ENCODE measurements at regions not wholly inside any gene's neighbourhood (a gene's known extent, or its start where the extent isn't known, plus 50 kb on each side); places are given as distances from the start of the nearest gene placed in this dataset.
A peak's percentile ranks its signal among the peaks of the same experiment; 100 is the strongest.
"Not testable (repeated sequence)": the region's sequence is repeated elsewhere in the genome, so short reads cannot be mapped to it uniquely, and the experiment has no call there.

DNA sequence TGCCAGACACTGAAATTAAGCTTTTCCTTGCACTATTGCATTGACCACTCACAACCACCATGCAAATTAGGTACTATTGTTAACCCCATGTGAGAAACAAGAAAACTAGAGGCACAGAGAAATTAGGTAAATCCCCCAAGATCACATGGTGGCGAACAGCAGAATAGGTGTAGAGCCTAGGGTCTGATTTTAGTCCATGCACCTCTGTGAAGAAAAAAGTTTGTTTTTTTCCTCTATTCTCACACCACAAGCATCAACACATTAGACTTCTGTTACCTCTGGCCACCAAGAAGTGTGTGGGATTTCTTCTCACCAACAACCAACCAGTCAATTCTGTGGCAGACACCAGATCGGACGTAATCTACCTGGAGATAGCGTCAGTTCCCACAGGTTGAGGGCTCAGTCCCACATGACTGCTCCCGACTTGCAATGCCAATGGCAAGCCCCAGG, 391.9 kb downstream of the COG6 start:
- DNase-seq (ENCODE audit: low read depth) = no peak

DNA sequence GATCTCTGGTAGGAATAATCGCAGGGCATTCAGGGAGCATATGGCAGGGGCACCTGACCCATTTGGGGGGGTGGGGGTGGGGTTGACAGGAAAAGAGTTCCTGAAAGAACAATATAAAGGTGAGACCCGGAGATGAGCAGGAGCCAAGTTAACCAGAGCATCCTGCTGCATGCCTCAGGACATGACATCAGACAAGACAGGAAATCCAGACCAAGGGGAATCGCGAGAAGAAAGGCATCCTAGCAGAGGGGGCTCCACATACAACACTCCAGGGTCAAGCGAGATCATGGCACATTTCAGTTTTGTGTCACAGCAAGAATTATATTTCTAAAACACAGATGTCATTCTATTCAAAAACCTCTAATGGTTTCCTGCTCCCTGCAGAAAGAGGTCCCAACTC, 393.1 kb downstream of the COG6 start:
- DNase-seq (ENCODE audit: low read depth) = no peak

DNA sequence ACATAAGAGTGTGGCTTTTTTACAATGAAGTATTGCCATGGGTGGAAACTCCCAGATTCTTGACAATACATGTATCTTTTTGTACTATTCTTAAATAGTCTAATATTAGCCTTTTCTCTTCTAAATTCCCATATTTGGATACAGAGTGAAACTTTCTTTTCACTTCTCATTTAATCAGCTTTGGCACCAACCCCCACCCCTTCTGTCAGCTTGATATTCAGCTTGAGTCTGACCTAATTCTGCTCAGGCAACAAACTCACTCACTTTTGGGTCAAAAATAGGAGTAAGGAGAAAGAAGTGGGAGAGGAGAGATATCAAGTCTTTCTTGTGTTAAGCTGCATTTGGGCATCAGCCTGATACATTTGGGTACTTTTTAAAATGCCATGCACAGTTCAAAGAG, 397.5 kb downstream of the COG6 start:
- DNase-seq (ENCODE audit: low read depth) = no peak

DNA sequence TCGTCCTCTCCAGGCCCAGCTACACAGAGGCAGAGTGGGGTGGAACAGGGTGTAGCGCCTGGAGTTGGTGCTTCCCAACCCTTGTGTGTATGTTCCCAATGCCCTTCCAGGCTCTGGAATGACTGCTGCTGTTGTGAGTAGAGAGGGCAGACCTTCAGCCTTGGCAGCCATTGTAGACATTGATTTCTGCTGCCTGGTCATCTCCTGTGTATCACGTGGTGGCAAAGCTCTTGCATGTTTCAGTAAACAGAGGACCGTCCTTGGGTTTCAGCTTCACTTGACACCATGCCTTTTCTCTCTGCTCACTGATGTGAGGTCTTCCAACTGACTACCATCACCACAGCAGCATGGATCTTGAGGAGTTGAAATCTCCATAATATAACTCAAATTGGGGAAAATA, 397.9 kb downstream of the COG6 start:
- DNase-seq (ENCODE audit: low read depth) = no peak

DNA sequence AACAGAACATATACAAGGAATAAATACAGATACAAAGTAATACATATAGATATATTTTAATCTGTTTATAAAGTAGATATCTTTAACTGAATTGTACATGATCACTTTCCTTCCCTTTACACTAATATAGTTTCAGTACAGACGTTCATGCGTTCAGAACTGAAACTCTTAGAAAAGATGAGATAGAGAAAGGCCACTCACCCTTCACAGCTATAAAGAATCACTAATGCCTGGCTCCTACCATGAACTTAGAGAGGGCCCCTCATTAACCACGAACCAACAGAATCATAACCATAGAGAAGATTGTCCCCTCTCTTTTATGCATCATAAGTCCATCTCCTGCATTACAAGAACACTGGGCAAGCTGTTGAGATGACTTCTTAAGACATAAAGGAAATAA, 399.0 kb downstream of the COG6 start:
- DNase-seq (ENCODE audit: low read depth) = not testable (repeated sequence)

DNA sequence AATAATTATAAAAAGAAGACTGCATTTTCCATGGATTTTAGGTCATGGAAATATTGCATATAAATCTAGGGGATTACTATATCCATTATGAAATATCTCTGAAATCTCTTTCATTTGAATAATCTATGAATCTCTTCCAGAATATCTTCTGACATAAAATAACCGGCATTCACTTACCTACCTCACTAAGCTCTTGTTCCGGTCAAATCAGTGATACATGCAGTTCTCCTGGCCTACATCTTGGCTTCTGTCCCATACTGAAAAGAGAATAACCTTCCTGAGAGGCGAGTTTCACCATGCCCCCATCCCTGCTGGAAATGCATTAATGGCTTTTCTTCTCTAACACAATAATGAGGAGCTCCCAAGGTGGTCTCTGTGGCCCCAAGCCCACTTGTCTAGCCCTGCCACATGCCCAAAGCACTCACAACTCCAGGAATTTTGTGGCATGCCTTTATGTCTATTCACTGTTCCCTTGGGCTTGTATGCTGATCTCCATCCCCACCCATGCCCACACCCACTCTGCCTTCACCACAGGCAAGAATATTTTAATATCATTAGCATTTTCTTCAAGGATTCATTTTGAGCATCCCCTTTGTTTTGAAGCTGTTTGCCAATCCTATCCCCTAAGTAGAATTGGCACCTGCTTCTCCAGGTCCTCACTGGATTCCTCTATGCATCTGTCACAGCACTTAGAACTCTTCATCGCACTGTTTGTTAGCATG, 401.6 kb downstream of the COG6 start:
- DNase-seq (ENCODE audit: low read depth) = no peak

DNA sequence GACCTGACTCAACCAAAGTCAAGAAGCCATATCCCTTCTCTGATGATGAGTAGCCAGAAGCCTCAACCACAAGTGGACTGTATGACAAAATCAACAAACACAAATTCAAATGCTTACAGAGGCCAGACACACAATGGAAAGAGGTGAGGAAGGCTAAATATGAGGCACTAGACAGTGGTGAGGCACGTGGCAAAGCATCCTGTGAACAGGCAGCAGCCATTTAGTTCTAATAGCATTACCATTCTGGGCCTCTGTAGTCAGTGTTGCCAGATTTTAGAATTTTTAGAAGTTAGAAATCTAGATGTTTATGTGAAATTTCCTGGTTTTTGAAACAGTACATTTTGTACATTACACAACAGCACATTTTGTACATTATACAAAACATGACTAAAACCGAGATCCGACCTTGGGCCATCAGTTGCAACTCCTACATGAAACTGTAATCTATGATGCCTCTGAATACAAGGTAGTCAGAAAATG, 403.3 kb downstream of the COG6 start:
- DNase-seq (ENCODE audit: low read depth) = peak; percentile 24

DNA sequence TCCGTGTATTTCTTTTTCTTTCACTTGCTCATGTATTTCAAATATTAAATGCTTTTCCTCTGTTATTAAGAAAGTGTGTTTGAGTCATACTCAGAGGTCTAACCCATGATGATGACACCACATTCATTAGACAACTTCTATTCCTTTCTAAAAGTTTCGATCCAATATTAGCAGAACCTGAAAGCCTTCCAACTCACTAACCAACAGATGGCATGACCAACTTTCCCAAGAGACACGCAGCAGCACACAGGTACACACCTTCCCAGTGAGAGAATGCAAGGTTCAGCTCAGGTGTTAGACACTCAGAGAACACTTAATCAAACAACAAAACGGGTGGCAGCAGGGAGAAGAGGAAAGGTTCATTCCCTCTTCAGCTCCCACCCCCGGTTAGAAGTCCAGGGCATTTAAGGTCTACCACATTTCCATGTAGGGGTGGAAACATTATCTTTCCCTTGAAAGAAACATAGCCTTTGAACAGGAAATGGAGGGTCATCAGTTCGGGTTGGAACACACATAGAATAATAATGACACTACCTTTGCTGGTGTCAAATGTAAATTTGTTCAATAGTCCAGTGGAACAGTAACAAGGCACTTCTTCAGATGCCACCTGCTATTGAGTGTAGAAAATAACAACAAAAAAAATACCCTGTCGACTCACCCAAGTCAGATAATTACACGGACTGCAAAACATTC, 404.2 kb downstream of the COG6 start:
- no peak for DNase-seq (ENCODE audit: low read depth)

DNA sequence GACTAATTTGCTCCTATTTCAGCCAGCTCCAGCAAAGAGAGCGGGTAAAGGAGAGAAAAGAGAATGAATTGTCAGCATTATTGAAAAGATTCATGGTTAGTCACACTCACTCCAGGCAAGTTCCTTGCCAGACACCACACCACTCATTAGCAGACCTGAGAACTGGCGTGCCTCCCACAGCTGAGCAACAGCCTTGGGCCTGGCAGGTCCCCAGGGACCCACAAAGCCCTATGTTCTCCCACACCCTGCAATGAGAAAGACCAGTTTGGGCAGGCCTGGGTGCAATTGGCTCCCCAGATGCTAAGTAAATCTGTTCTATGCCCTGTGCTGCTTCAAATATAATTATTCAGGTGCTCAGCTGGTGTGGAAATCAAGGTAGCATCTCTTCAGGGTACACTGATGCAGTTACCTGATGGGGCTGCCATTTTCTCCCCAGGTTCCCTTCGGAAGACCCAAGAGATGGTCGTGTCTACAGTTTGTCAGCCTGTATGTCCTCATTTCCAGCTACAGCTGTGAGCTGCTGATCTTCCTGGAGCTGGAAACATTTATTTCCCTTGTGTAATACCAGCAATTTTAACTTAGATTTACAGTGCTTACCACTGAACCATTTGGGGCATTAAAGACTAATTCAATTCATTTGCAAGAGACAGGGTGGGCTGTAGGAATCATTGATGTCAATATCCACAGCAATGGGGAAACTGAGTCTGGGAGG, 405.0 kb downstream of the COG6 start:
- peak; percentile 76 for DNase-seq (ENCODE audit: low read depth)

DNA sequence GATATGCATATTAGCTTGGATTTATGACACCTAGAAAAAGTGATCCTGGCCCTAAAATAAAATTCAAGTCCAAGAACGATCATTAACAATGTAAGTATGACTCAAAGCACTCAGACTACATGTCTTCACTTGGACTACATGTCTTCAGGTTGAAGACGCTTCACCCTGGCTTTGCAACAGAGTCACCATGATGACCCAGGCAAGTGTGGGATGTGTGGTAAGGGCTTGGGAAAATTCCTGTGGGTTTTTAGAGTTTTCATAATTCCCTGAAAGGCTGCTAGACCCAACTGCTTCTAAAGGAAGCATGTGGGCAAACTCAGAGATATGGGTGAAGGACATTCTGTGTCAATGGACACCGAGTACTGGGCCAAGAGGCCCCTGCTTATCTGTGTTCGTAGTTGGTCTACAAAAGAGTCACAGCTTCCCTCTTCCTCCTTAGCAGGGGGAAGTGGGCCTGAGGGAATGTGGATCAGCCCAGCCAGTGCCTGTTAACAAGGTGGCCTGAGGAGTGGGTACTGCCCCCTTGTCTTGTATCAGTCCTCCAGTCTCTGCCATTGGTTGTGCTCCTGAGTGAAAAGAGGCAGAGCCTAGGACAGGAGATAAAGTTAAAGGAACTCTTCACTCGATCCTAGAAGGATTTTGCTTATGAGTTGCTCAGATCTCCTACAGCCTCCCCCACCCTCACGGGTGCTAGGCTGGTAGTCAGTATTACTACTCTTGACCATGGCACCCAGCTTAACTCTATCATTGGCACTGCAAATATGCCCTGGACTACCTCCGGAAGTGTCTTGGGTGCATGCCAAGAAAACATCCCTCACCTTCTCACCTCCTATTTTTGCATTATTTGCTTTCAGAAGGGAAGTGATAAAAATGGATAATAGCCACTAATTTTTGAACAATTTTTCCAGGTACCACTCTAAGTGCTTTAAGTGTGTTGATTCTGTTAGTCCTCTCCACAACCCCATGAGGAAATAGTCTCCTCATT, 406.3 kb downstream of the COG6 start:
- no peak for DNase-seq (ENCODE audit: low read depth)

DNA sequence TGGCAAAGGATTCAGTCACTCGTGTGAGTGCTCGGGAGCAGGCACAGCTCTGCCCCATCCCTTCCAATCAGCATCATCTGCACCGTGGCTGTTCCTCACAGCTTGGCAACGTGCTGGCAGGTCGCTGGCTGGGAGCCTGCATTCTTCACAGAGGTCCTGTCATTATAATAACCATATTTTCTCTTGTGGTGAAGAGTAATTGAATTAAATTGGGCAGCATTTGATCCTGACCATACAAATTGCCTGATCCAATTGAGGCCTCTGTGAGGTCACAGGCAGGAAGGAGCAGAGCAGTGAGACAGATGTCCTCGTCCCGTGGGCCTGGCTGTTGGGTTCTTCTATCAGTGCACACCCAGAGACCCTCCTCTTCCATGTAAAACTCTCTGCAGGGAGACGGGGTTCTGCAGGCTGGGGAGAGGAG, 407.8 kb downstream of the COG6 start:
- DNase-seq (ENCODE audit: low read depth) = no peak

DNA sequence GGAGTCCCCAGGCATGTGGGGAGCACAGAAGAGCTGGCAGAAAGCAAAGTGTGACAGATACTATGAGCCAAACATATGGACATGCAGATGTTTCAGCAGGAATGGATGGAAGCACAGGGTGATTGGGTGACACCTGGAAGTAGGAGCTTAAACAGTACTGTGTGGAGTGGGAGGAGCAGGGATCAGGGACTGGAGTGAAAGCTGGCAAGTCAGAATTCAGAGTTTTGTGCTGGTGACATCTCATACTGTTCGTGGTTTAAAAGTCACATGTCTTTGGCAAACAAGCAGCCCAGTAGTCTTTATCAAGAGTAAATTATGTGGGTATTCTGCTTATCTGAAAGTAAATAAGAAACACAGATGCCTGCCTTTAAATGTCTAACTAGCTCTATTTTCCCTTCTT, 408.2 kb downstream of the COG6 start:
- no peak for DNase-seq (ENCODE audit: low read depth)

DNA sequence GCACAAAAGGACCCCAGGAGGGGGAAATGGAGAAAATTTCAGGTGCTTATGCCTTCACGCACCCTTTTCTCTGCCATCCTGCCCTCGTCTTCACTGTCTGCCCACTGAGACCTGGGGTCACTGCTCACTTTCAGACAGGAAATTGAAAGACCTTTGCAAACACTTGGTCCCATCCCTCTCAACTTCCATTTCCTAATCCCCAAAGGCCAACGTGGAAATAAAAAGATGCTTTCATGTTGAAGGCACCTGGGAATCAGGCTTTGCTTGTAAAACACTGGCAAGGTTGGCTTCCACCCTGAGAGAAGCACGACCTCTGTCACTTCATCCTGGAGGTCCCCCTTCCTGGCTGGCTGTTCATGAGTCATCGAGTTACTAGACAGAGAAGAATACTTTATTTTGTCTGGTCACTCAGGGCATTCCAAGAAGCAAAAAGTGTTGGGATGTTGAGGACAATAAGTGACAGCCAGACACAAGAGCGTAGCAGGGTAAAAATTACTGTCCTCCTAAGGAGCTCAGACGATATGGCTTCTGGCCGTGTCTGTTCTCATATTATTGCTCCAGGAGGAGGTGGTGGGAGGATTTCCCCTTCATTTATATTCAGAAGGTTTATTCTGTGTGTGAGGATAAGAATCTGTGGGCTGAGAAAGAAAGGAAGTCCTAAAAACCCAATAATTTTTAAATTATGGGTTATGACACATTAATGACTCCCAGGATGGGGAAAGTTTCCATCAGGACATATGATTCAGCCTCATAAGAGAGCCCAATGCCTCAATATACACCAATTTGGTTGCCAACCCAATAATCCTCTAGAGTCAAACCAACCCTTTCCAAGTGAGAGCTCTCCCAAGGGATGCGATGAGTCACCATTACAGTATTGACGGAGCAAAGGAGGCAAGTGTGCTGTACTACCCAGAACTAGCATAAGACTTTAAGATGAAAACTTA, 409.0 kb downstream of the COG6 start:
- peak; percentile 84 for DNase-seq (ENCODE audit: low read depth)

DNA sequence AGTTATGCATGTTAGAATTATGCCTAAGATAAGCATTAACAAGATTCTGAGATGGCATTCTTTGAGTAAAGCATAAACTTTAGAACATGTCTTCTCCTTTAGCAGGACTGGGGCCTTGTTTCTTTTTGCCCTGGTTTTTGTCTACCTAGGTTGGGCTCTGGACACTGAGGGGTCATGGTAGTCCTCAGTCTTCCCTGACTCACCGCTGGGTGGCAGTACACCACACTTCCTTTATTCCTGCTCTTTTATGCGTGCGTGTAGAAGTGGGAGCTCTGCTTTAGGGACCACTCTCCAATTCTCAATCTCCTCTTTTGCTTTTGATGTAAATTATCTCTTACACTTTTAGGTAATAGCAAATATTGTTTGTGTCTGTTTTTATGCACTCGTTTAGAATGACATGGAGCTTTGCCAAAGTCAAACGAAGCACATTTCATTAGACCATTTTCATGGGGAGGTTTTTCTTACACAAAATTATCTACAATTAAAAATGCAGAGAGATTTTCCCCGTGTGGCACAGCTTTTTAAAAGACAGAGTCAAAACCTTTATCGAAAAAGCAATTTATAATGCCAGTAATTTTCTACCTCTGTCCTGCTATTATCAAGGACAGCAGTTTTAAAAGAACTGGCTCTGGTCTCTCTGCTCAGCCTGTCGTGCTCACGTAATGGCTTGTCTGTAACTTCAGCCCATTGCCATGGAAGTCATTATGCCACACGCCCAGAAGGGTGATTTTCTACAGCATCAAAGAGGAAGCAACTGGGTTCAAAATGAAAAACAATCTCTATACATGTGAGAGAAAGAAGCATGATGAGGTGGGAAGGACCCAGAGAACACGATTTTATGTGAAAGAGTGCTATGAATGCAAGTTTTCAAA, 413.9 kb downstream of the COG6 start:
- DNase-seq (ENCODE audit: low read depth) = peak; percentile 70

DNA sequence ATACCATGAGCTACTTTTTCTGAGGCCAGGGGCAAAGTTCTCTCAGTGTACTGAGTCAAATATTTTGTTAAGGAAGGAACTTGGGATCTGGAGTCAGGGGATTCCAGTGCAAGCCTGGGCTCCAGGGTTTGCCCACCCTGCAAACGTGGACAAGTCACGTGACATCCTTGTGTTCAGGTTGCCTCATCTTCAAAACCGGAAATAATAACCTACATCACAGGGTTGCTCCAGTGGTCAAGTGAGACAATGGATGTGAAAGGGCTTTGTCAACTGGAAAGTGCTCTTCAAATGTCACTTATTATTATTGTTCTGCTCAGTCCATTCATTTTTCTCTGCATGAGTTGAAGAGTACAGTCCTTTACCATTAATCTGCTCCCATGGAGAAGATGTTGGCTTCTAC, 414.9 kb downstream of the COG6 start:
- DNase-seq (ENCODE audit: low read depth) = no peak

DNA sequence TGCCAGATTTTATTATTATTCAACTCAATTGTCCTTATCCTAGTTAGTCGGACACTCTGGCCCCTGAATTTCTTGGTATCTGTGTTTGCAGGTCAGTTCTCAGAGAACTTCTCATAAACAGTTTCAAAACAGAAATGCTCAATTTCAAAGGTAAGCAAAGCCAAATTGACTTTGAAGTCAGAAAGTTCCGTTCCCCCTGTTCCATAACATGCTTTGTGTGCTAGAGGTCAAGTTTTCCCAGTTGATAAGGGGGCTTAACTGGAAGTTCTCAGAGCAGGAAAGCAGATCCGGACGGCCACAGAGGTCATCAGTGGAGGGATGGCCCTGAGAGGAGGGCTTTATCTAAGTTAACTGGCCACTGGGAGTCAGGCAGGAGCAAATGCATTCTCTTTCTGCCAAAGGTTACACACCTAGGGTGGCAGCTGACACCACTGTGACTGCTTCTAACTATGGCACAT, 417.2 kb downstream of the COG6 start:
- DNase-seq (ENCODE audit: low read depth) = no peak

DNA sequence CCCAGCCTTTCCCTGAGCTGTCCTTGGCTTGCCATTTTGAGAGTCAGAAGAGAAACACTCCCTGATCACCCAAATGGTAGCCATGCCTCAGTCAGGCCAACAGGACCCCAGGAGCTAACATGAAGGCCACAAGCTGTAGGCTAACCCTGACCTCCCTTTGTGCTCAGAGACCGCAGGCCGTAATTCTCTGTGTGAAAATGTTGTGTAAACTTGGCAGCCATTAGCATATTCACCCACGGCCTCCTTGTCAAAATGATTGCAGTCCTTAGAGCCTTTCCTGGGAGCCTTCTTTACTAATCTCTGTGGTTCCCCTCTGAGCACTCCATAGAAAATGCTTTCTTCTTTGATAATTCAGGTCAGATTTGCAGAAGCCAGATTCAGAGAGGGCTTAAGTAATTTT, 418.9 kb downstream of the COG6 start:
- DNase-seq (ENCODE audit: low read depth) = no peak

DNA sequence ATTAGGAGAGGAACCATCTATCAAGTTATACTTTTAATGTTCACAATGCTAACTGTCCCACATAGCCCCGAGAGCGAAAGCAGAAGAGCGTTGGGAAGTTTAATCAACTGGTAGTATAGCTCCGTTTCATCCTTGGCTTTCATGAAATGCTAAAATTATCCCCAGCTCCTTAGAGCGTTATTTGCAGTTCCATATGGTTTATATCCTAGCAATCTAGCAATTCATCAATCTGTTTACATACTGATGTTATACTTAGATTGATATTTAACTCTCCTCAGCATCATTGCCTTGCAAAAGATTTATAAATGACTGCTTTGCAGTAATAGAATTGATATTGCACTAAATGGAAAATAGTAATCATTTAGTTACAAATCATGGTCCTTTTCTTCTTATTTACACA, 419.8 kb downstream of the COG6 start:
- DNase-seq (ENCODE audit: low read depth) = no peak

DNA sequence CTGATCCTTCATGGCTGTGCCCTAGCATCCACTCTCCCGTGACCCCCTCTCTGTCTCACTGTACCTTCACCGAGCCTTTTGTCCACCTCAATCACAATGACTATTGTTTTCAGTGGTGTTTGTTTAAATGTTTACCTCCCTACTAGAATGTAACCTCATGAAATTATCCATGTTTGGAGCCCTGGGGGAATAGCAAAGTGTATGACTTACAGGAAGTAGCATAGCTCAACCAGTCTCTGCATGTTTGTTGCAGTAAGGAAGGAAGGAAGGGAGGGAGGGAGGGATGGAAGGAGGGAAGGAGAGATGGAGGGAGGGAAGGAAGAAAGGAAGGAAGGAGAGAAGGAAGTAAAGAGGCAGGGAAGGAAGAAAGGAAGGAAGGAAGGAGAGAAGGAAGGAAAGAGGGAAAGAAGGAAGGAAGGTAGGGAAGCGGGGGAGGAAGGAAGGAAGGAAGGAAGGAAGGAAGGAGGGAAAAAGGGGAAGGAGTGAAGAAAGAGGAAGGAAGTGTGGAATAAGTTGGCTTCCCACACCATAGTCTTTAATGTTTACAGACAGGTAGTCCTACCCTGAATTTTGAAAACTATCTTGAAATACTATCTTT, 421.4 kb downstream of the COG6 start:
- no peak for DNase-seq (ENCODE audit: low read depth)

All from fibroblast of the conjunctiva (primary cell).